NCI-H226 (cell line): ENCODE measurements at regions not wholly inside any gene's neighbourhood (a gene's known extent, or its start where the extent isn't known, plus 50 kb on each side); places are given as distances from the start of the nearest gene placed in this dataset.

Experiments
- DNase-seq: peaks from one replicate; pipeline ENCODE4 v3.0.0-alpha.2; 2015

- DNase-seq, result peak; percentile 69
Measured at GRCh38 chr15:96390986-96391385, 60.5 kb downstream of the NR2F2 start.

GRCh38 chr15:96392380-96393208 lies 62.1 kb downstream of the NR2F2 start:
- no peak for DNase-seq

GRCh38 chr15:96393209-96393513 lies 62.7 kb downstream of the NR2F2 start:
- DNase-seq, result no peak

GRCh38 chr15:96395687-96396086 lies 65.2 kb downstream of the NR2F2 start:
- peak; percentile 25 for DNase-seq

GRCh38 chr15:96398776-96399175 lies 68.3 kb downstream of the NR2F2 start:
- DNase-seq, result no peak

GRCh38 chr15:96402403-96402802 lies 71.9 kb downstream of the NR2F2 start:
- no peak for DNase-seq

GRCh38 chr15:96403071-96403470 lies 72.6 kb downstream of the NR2F2 start:
- no peak for DNase-seq

GRCh38 chr15:96403932-96404331 lies 73.4 kb downstream of the NR2F2 start:
- DNase-seq, result no peak

- DNase-seq, result no peak
Measured at GRCh38 chr15:96404560-96404959, 74.1 kb downstream of the NR2F2 start.

- no peak for DNase-seq
Measured at GRCh38 chr15:96406291-96406690, 75.8 kb downstream of the NR2F2 start.

- DNase-seq, result no peak
Measured at GRCh38 chr15:96406701-96407100, 76.2 kb downstream of the NR2F2 start.

GRCh38 chr15:96407482-96407881 lies 77.0 kb downstream of the NR2F2 start:
- DNase-seq, result no peak

GRCh38 chr15:96408591-96409183 lies 78.2 kb downstream of the NR2F2 start:
- DNase-seq, result no peak

GRCh38 chr15:96409215-96410138 lies 79.0 kb downstream of the NR2F2 start:
- DNase-seq, result no peak

- DNase-seq, result no peak
Measured at GRCh38 chr15:96410175-96411055, 79.9 kb downstream of the NR2F2 start.

- no peak for DNase-seq
Measured at GRCh38 chr15:96411056-96412031, 80.8 kb downstream of the NR2F2 start.

GRCh38 chr15:96412045-96412905 lies 81.8 kb downstream of the NR2F2 start:
- no peak for DNase-seq

- DNase-seq, result no peak
Measured at GRCh38 chr15:96412906-96413231, 82.4 kb downstream of the NR2F2 start.

GRCh38 chr15:96413657-96414056 lies 83.2 kb downstream of the NR2F2 start:
- DNase-seq, result no peak

- no peak for DNase-seq
Measured at GRCh38 chr15:96414875-96415274, 84.4 kb downstream of the NR2F2 start.
